ENCODE measurements at regions not wholly inside any gene's neighbourhood (a gene's known extent, or its start where the extent isn't known, plus 50 kb on each side); places are given as distances from the start of the nearest gene placed in this dataset.

DNA sequence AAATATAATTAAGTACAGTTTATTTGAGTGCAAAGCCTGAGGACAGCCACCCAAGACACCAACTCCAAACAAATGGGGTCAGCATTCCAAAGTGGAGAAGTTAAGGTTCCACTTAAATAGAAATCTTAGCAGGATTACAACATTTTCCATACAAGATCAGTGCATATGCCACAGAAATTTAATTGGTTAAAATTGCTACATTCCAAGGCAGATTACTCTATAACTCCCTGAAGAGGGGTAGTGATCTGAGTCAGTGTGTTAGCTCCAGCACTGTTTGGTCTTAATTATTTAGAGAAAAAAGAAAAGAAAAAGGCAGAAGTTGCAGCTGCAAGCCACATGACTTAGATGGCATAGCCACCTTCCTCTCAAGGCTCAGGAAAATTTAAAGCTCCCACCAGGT, 297.5 kb downstream of the HHIPL2 start:
- TF ChIP-seq, protein P1, sequence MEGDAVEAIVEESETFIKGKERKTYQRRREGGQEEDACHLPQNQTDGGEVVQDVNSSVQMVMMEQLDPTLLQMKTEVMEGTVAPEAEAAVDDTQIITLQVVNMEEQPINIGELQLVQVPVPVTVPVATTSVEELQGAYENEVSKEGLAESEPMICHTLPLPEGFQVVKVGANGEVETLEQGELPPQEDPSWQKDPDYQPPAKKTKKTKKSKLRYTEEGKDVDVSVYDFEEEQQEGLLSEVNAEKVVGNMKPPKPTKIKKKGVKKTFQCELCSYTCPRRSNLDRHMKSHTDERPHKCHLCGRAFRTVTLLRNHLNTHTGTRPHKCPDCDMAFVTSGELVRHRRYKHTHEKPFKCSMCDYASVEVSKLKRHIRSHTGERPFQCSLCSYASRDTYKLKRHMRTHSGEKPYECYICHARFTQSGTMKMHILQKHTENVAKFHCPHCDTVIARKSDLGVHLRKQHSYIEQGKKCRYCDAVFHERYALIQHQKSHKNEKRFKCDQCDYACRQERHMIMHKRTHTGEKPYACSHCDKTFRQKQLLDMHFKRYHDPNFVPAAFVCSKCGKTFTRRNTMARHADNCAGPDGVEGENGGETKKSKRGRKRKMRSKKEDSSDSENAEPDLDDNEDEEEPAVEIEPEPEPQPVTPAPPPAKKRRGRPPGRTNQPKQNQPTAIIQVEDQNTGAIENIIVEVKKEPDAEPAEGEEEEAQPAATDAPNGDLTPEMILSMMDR (IDR thresholded peaks at IDR 0.05 in 8 of 11, conservative IDR thresholded peaks at IDR 0.05 in 3 of 11), result no peak
- no peak for TF ChIP-seq POLR2A (IDR thresholded peaks at IDR 0.05)
